ENCODE measurements at regions not wholly inside any gene's neighbourhood (a gene's known extent, or its start where the extent isn't known, plus 50 kb on each side); places are given as distances from the start of the nearest gene placed in this dataset.

GRCh38 chr14:103199124-103199523 lies 75.9 kb downstream of the TNFAIP2 start:
- no peak for DNase-seq (ENCODE audit: low read depth)
- H3K4me3 ChIP-seq (ENCODE audit: low read depth, low read length): no peak overlapping the region
- TF ChIP-seq CTCF (IDR thresholded peaks at IDR 0.05; ENCODE audit: insufficient read depth, low read depth, low read length, missing control alignments): no peak

GRCh38 chr14:103201801-103202200 lies 78.5 kb downstream of the TNFAIP2 start:
- H3K4me3 ChIP-seq (ENCODE audit: low read depth, low read length): no peak overlapping the region
- no peak for TF ChIP-seq CTCF (IDR thresholded peaks at IDR 0.05; ENCODE audit: insufficient read depth, low read depth, low read length, missing control alignments)

DNA sequence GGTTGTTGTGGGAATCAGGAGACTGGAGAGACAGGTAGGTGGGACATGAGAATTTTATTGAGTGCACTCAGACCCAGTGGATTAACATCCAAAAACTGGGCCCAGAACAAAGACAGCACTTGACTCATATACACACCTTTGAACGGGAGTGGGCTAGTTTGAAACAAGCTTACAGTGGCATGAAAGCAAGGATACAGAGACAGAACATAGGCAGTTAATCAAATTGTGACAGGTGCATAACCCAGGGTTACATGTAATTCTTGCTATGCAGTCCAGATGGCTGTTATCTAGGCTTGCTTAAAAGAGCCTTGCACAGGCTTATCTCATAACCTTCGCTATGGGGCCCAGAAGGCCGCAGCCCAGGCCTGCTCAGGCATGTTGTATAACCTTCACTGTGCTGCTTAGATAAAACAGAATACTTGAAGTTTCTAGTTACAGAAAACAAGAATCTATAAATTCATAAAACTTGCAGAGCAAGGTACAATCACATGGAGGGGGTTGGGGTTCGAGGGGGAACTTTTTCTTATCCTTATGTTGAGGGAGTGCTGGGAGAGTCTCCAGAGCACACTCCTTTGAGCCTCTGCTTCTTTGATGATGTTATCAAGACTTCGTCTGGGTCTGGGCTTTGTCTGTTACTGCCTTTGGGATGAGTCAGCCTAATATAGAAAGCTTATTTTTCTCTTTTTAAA lies 81.7 kb downstream of the TNFAIP2 start:
- no peak for TF ChIP-seq CTCF (IDR thresholded peaks at IDR 0.05; ENCODE audit: insufficient read depth, low read depth, low read length, missing control alignments)
- no peak overlapping the region for H3K4me3 ChIP-seq (ENCODE audit: low read depth, low read length)
- DNase-seq (ENCODE audit: low read depth): no peak

More at GRCh38 chr14:103201801-103202200, 78.5 kb downstream of the TNFAIP2 start:
- no peak for DNase-seq (ENCODE audit: low read depth)

GRCh38 chr14:103205541-103205906 lies 82.3 kb downstream of the TNFAIP2 start:
- H3K4me3 ChIP-seq (ENCODE audit: low read depth, low read length): no peak overlapping the region
- no peak for DNase-seq (ENCODE audit: low read depth)
- TF ChIP-seq CTCF (IDR thresholded peaks at IDR 0.05; ENCODE audit: insufficient read depth, low read depth, low read length, missing control alignments): no peak

- no peak overlapping the region for H3K4me3 ChIP-seq (ENCODE audit: low read depth, low read length)
- no peak for TF ChIP-seq CTCF (IDR thresholded peaks at IDR 0.05; ENCODE audit: insufficient read depth, low read depth, low read length, missing control alignments)
- DNase-seq (ENCODE audit: low read depth): no peak
These were observed 82.8 kb downstream of the TNFAIP2 start for GRCh38 chr14:103206023-103206481.

- no peak overlapping the region for H3K4me3 ChIP-seq (ENCODE audit: low read depth, low read length)
- no peak for DNase-seq (ENCODE audit: low read depth)
- TF ChIP-seq CTCF (IDR thresholded peaks at IDR 0.05; ENCODE audit: insufficient read depth, low read depth, low read length, missing control alignments): no peak
These were observed 83.7 kb downstream of the TNFAIP2 start for GRCh38 chr14:103206836-103207387.
